ENCODE measurements at regions not wholly inside any gene's neighbourhood (a gene's known extent, or its start where the extent isn't known, plus 50 kb on each side); places are given as distances from the start of the nearest gene placed in this dataset.

DNA sequence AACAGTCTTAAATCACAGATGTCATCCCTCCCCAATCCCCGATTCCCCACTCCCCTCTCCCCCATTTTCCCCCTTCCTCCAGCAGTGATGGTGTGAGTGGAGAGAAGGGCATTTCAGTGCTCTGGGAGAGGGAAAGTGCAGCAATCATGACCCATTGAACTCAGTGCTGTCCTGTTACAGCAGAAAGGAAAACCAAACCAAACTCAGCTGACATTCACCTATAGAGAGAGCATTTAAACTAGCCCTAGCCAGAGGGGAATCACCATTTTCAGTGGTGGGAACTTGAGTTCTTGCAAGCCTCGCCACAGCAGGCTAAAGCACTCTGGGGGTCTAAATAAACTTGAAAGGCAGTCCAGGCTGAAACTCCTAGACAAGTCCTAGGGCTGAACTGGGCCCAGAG lies 129.9 kb upstream of the COL21A1 start:
- H3K27ac Mint-ChIP-seq (ENCODE audit: unreplicated experiment) = no peak overlapping the region
- no peaks in the 10 kb centered on the region for H3K36me3 Mint-ChIP-seq (ENCODE audit: insufficient read depth, unreplicated experiment)
- TF ChIP-seq, protein P1, sequence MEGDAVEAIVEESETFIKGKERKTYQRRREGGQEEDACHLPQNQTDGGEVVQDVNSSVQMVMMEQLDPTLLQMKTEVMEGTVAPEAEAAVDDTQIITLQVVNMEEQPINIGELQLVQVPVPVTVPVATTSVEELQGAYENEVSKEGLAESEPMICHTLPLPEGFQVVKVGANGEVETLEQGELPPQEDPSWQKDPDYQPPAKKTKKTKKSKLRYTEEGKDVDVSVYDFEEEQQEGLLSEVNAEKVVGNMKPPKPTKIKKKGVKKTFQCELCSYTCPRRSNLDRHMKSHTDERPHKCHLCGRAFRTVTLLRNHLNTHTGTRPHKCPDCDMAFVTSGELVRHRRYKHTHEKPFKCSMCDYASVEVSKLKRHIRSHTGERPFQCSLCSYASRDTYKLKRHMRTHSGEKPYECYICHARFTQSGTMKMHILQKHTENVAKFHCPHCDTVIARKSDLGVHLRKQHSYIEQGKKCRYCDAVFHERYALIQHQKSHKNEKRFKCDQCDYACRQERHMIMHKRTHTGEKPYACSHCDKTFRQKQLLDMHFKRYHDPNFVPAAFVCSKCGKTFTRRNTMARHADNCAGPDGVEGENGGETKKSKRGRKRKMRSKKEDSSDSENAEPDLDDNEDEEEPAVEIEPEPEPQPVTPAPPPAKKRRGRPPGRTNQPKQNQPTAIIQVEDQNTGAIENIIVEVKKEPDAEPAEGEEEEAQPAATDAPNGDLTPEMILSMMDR (IDR thresholded peaks at IDR 0.05; ENCODE audit: unreplicated experiment) = no peak
- no peaks in the 10 kb centered on the region for H3K27me3 Mint-ChIP-seq (ENCODE audit: unreplicated experiment)
- intact Hi-C loops (cut with micrococcal nuclease; ENCODE audit: unreplicated experiment) = no loop called here
- no peak for DNase-seq
- peaks cover 6% of the 10 kb centered on the region for H3K4me1 Mint-ChIP-seq (ENCODE audit: low read depth, unreplicated experiment)
- H3K9me3 Mint-ChIP-seq (ENCODE audit: low read depth, unreplicated experiment) = no peaks in the 10 kb centered on the region
- no TSS peak for BruUV-seq (replicated peaks)
- CTCF ChIA-PET = no interaction called here
- H3K4me3 Mint-ChIP-seq (ENCODE audit: low read depth, unreplicated experiment) = no peak overlapping the region

DNA sequence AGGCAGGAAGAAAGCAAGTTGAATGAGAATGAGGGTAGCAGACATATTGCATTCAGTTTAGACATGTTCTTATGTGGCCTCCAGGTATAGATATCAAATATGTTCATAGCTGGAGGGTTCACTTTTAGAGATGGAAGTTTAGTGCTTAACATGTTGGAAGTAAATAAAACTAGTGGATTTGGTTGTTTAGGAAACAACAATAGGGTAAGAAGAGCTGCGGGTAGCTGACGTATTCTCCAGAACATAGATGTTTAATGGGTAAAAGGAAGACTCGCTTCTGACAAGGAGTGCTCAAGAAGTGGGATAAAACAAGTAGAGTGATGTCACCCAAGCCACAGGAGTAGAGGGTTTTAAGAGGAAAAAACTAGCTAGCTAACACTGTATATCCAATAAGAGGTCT lies 128.4 kb upstream of the COL21A1 start:
- DNase-seq = no peak
- H3K27me3 Mint-ChIP-seq (ENCODE audit: unreplicated experiment) = no peaks in the 10 kb centered on the region
- TF ChIP-seq, protein P1 (IDR thresholded peaks at IDR 0.05; ENCODE audit: unreplicated experiment) = no peak
- no peaks in the 10 kb centered on the region for H3K36me3 Mint-ChIP-seq (ENCODE audit: insufficient read depth, unreplicated experiment)
- BruUV-seq (replicated peaks) = no TSS peak
- intact Hi-C loops (cut with micrococcal nuclease; ENCODE audit: unreplicated experiment) = no loop called here
- H3K27ac Mint-ChIP-seq (ENCODE audit: unreplicated experiment) = no peak overlapping the region
- H3K4me1 Mint-ChIP-seq (ENCODE audit: low read depth, unreplicated experiment) = peaks cover 7% of the 10 kb centered on the region
- CTCF ChIA-PET = interaction anchor here (0.6 kb wide), 1 partner anchor 393 kb away, joined by 3 read pairs; no protein-coding TSS in a partner anchor
- no peaks in the 10 kb centered on the region for H3K9me3 Mint-ChIP-seq (ENCODE audit: low read depth, unreplicated experiment)
- H3K4me3 Mint-ChIP-seq (ENCODE audit: low read depth, unreplicated experiment) = no peak overlapping the region

DNA sequence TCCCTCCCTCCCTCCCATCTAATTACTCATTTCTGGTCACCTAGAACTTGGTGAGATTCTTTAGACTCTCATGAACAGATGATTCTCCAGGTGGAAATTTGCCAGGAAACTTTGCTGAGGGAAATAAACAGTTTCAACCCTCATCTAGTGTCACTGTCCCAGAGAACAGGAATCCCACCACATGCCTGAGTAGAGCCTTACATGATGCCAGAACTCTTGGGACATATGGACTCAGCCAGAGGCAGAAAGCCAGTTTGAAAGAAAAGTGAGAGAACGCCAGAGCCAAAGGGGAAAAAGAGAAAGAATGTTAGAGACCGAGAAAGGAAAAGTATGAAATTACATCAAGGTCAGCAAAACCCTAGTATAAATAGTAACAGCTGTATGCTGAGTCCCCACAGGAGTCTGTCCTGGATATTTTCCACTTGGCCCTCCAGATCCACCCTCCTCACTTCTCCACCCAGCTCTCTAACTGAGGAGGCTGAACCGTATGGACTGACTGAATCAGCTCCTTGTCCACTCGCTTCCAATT lies 127.5 kb upstream of the COL21A1 start:
- no peak overlapping the region for H3K27ac Mint-ChIP-seq (ENCODE audit: unreplicated experiment)
- DNase-seq = no peak
- intact Hi-C loops (cut with micrococcal nuclease; ENCODE audit: unreplicated experiment) = no loop called here
- H3K36me3 Mint-ChIP-seq (ENCODE audit: insufficient read depth, unreplicated experiment) = no peaks in the 10 kb centered on the region
- no peaks in the 10 kb centered on the region for H3K9me3 Mint-ChIP-seq (ENCODE audit: low read depth, unreplicated experiment)
- no TSS peak for BruUV-seq (replicated peaks)
- TF ChIP-seq, protein P1 (IDR thresholded peaks at IDR 0.05; ENCODE audit: unreplicated experiment) = no peak
- H3K4me1 Mint-ChIP-seq (ENCODE audit: low read depth, unreplicated experiment) = peaks cover 16% of the 10 kb centered on the region
- H3K27me3 Mint-ChIP-seq (ENCODE audit: unreplicated experiment) = no peaks in the 10 kb centered on the region
- no peak overlapping the region for H3K4me3 Mint-ChIP-seq (ENCODE audit: low read depth, unreplicated experiment)
- CTCF ChIA-PET = no interaction called here

DNA sequence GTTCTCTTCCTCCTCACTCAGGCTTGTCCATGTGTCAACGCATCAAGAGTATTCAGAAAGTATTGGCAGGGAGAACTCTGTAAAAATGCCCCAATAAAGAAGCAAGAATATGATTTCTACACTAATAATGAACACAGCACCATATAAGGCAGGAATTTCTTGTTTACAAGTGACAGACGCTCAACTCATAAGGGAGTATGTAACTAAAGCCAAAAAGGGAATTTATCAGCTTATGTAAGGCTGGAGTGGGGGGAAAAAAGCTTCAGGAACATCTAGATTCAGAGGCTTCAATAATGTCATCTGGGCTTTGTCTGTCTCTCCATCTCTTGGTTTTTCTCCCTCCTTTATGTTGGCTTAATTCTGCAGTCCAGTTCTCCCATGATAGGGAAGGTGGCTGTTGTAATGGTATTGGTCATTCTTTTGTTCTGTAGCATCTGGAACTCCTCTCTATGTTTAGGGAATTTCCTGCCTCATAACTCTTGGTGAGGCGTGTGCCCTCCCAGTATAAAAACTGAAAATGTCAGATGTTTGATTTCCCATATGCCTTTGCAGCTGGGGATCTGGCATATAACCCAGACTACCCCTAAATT lies 125.1 kb upstream of the COL21A1 start:
- TF ChIP-seq, protein P1 (IDR thresholded peaks at IDR 0.05; ENCODE audit: unreplicated experiment) = no peak
- Mint-ChIP-seq H3K27ac (ENCODE audit: unreplicated experiment) (no peak overlapping the region), H3K9me3 (ENCODE audit: low read depth, unreplicated experiment) (no peaks in the 10 kb centered on the region), H3K27me3 (ENCODE audit: unreplicated experiment) (no peaks in the 10 kb centered on the region), H3K36me3 (ENCODE audit: insufficient read depth, unreplicated experiment) (no peaks in the 10 kb centered on the region), H3K4me3 (ENCODE audit: low read depth, unreplicated experiment) (no peak overlapping the region), H3K4me1 (ENCODE audit: low read depth, unreplicated experiment) (peaks cover 18% of the 10 kb centered on the region)
- no TSS peak for BruUV-seq (replicated peaks)
- intact Hi-C loops (cut with micrococcal nuclease; ENCODE audit: unreplicated experiment) = no loop called here
- CTCF ChIA-PET = no interaction called here
- no peak for DNase-seq

Data from Calu3 (cell line).